ENCODE measurements at regions not wholly inside any gene's neighbourhood (a gene's known extent, or its start where the extent isn't known, plus 50 kb on each side); places are given as distances from the start of the nearest gene placed in this dataset.

DNA sequence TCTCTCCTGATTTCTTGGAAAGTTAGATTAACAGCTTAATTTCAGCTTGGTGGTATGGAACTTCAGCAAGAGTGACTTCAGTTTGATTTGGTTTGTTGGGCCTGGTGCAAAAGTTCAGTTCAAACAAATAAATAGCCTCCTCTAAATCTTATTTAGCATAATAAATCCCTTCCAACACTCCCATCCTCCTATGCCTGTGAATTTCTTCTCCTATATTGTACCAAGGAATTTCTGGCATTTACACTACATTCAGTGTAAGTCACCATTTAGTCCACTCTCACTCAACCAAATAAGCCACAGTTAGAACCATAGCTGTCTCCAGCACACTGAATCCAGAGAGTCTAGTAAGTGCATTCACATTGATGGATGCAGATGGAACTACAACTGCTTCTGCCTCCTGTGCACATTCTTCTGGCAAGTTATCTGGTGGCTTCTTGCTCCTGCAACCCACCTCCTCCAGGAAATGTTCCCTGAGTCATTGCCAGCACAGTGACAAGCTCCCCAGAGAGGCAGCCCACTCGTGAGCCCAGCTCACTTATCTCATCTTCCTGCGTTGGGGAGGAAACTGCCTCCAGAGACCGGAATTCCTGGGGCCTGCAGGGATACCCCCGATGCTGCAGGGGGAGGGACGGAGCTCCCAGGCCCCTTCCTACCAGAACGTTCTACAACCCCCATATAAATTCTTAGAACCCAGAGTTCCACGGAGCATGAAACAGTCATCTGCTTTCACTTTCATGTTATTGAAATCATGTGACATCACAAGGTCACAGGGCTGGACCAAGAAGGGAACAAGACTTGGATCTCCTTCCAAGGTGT, 318.3 kb downstream of the PHKB start:
- no peaks in the 10 kb centered on the region for H3K9me3 ChIP-seq
- DNase-seq, result no peak
- no peak for TF ChIP-seq EP300 (IDR thresholded peaks at IDR 0.05)
- TF ChIP-seq, protein P1, sequence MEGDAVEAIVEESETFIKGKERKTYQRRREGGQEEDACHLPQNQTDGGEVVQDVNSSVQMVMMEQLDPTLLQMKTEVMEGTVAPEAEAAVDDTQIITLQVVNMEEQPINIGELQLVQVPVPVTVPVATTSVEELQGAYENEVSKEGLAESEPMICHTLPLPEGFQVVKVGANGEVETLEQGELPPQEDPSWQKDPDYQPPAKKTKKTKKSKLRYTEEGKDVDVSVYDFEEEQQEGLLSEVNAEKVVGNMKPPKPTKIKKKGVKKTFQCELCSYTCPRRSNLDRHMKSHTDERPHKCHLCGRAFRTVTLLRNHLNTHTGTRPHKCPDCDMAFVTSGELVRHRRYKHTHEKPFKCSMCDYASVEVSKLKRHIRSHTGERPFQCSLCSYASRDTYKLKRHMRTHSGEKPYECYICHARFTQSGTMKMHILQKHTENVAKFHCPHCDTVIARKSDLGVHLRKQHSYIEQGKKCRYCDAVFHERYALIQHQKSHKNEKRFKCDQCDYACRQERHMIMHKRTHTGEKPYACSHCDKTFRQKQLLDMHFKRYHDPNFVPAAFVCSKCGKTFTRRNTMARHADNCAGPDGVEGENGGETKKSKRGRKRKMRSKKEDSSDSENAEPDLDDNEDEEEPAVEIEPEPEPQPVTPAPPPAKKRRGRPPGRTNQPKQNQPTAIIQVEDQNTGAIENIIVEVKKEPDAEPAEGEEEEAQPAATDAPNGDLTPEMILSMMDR (IDR thresholded peaks at IDR 0.05), result peak in 1 of 6 experiments; percentile 5
- peak overlapping the region in 3 of 4 donors; percentile 7 to 13 (median 12) for H3K27ac ChIP-seq
- 17 to 27% methylated on average over 7 of the region's 7 CpGs for WGBS, 2 donors
- peak in 1 of 2 donors; percentile 41 for ATAC-seq (ENCODE audit: low FRiP score in 2 of 2)
- peaks cover 0 to 3% (median 0%) of the 10 kb centered on the region in 4 donors for H3K4me1 ChIP-seq
- no peaks in the 10 kb centered on the region for H3K36me3 ChIP-seq
- H3K27me3 ChIP-seq, result no peaks in the 10 kb centered on the region
- H3K4me3 ChIP-seq, result peak overlapping the region in 3 of 4 donors; percentile 15 to 39 (median 33)

DNA sequence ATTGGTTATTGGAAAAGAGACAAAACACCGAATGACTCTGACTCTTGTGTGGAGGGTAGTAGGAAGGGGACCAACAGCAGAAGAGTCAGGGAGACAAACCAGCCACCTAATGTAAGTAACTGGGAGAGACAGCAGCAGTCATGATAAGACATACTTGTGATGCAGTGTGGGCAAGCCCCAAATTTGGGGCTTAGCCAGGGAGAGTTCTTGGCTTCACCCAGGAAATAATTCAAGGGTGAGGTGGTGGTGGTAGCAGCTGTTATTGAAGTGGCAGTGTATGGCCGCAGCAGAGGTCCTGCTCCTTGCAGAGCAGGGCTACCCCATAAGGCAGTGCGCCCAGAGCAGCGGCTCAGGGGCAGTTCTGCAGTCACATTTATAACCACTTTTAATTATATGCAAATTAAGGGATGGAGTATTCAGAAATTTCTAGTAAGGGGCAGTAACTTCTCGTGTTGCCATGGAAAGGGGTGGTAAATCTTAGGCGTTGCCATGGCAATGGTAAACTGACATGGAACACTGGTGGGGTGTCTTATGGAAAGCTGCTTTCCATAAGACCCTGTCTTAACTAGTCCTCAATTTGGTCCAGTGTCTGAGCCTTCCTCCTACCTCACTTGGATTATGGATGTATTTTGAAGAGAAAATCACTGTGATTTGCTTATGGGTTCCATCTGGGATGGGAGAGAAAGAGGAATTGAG, 317.1 kb downstream of the PHKB start:
- no peak for TF ChIP-seq POLR2AphosphoS5 (IDR thresholded peaks at IDR 0.05)
- TF ChIP-seq POLR2A (IDR thresholded peaks at IDR 0.05), result no peak
- TF ChIP-seq, protein P1 (IDR thresholded peaks at IDR 0.05), result no peak
- TF ChIP-seq EP300 (IDR thresholded peaks at IDR 0.05), result no peak
- no peak for DNase-seq
- Histone ChIP-seq H3K9me3 (no peaks in the 10 kb centered on the region), H3K4me1 (peaks cover 0 to 5% (median 0%) of the 10 kb centered on the region in 4 donors), H3K4me3 (no peak overlapping the region), H3K27me3 (no peaks in the 10 kb centered on the region), H3K27ac (no peak overlapping the region), H3K36me3 (no peaks in the 10 kb centered on the region)
- ATAC-seq (ENCODE audit: low FRiP score in 2 of 2), result no peak
- 90 to 96% methylated on average over 6 of the region's 6 CpGs for WGBS, 2 donors

DNA sequence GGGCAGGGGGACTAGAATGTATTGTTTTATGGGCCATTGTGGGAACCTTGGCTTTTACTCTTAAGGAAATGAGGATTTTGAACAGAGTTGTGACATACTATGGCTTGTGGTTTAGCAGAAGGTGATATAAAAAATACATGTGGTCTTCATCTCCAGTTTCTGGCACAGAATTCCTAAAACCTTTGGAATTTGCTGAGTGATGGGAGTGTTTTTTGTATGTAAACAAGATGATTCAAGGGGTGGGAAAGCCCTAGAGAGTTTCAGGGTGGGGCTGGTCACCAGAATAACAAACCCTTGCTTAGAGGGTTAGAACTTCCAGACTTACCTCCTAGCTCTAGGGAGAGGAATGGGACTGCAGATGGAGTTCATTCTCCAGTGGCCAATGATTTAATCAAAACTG, 316.1 kb downstream of the PHKB start:
- no peaks in the 10 kb centered on the region for H3K27me3 ChIP-seq
- TF ChIP-seq POLR2AphosphoS5 (IDR thresholded peaks at IDR 0.05), result no peak
- TF ChIP-seq EP300 (IDR thresholded peaks at IDR 0.05), result no peak
- TF ChIP-seq, protein P1 (IDR thresholded peaks at IDR 0.05), result no peak
- TF ChIP-seq POLR2A (IDR thresholded peaks at IDR 0.05), result no peak
- ATAC-seq (ENCODE audit: low FRiP score in 2 of 2), result no peak

DNA sequence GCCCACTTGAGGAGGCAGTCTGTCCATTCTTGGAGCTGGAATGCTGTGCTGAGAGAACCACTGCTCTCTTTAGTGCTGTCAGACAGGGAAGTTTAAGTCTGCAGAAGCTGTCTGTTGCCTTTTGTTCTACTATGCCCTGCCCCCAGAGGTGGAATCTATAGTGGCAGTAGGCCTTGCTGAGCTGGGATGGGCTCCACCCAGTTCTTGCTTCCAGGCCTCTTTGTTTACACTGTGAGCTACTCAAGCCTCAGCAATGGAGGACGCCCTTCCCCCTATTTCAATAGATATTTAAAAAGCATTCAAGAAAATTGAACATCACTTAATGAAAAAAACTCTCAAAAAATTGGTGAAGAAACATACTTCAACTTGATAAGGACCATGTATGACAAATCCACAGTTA, 313.5 kb downstream of the PHKB start:
- peak in 1 of 2 donors; percentile 64 for DNase-seq
- H3K9me3 ChIP-seq, result no peaks in the 10 kb centered on the region
- no peak overlapping the region for H3K27ac ChIP-seq
- TF ChIP-seq POLR2A (IDR thresholded peaks at IDR 0.05), result no peak
- TF ChIP-seq, protein P1 (IDR thresholded peaks at IDR 0.05), result peak in 1 of 6 experiments; percentile 14
- no peak overlapping the region for H3K4me3 ChIP-seq
- WGBS, 2 donors, result 37 to 43% methylated on average over 1 of the region's 1 CpG
- peaks cover 0 to 5% (median 0%) of the 10 kb centered on the region in 4 donors for H3K4me1 ChIP-seq
- no peaks in the 10 kb centered on the region for H3K27me3 ChIP-seq
- ATAC-seq (ENCODE audit: low FRiP score in 2 of 2), result no peak
- H3K36me3 ChIP-seq, result no peaks in the 10 kb centered on the region

More for the DNA sequence above, 316.1 kb downstream of the PHKB start:
- H3K27ac ChIP-seq, result no peak overlapping the region
- H3K4me3 ChIP-seq, result no peak overlapping the region
- H3K36me3 ChIP-seq, result no peaks in the 10 kb centered on the region
- no peak for DNase-seq
- H3K9me3 ChIP-seq, result no peaks in the 10 kb centered on the region
- H3K4me1 ChIP-seq, result peaks cover 0 to 5% (median 0%) of the 10 kb centered on the region in 4 donors
